ENCODE measurements at regions not wholly inside any gene's neighbourhood (a gene's known extent, or its start where the extent isn't known, plus 50 kb on each side); places are given as distances from the start of the nearest gene placed in this dataset.

DNA sequence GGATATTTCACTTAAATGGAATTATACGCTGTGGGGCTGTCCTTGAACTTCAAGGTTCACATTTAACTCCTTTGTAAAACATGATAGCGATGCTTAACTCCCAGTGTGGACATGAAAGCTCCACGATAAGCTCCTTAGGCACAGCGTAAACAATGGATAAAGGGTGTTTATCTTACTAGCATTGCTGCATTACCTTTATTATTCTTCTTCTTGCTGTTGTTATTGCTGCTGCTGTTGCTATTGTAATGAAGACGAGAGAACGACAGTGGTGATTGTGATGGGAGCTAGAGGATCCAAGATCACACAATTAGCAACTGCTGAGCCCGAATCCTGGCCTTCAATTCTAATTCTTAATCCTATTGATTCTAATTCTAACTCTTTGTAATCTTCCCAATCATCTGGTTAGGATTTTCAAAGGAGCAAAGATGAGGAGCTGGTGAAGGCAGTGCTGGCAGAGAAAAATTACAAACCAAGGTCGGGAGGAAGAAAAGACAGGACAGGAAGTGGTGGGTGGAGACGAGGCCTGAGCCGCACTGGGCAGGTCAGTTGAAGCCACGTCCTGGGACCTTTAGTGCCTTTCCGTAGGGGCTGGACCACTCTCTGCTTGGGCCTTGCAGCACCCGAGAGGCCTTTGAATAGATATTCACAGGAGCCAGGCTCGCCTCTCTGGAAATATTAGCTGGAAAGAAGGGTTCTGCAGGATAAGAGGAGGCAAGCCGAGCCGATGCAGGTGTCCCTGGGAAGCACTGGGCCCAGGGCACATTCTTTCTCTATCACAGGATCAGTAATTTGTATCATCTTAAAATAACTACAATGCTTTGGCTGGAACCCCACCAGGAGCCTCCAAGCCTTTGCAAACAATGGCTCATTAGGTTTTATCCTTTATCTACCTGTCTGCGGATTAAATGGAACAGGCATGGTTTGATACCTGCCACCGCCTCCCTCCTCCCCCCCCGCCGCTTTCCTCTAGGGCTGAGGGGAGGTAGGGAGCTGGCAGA lies 571.6 kb downstream of the AJAP1 start:
- Mint-ChIP-seq H3K27ac (no peak overlapping the region), H3K27me3 (ENCODE audit: insufficient read depth) (no peaks in the 10 kb centered on the region)

DNA sequence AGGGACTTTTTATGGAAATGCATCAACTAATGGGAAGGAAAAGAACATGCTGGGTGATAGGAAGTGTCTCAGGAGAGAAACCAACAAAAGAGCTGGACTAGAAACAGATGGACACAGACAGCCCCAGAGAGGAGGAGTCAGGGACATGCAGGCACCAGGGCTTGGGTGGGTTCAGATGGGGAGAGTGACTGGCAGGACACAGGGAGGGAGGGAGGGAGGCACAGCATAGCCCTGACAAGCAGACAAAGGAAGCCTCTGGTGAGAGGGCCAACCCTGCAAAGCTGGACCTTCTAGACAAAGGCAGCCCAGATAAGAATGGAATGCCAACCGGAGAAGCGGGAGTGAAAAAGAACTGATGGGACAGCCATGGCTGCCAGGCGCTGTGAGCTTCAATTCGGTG lies 568.8 kb downstream of the AJAP1 start:
- no peak overlapping the region for H3K4me3 Mint-ChIP-seq
- TF ChIP-seq, protein P1, sequence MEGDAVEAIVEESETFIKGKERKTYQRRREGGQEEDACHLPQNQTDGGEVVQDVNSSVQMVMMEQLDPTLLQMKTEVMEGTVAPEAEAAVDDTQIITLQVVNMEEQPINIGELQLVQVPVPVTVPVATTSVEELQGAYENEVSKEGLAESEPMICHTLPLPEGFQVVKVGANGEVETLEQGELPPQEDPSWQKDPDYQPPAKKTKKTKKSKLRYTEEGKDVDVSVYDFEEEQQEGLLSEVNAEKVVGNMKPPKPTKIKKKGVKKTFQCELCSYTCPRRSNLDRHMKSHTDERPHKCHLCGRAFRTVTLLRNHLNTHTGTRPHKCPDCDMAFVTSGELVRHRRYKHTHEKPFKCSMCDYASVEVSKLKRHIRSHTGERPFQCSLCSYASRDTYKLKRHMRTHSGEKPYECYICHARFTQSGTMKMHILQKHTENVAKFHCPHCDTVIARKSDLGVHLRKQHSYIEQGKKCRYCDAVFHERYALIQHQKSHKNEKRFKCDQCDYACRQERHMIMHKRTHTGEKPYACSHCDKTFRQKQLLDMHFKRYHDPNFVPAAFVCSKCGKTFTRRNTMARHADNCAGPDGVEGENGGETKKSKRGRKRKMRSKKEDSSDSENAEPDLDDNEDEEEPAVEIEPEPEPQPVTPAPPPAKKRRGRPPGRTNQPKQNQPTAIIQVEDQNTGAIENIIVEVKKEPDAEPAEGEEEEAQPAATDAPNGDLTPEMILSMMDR (IDR thresholded peaks at IDR 0.05): no peak
- no peaks in the 10 kb centered on the region for H3K4me1 Mint-ChIP-seq (ENCODE audit: low read depth)
- no peaks in the 10 kb centered on the region for H3K27me3 Mint-ChIP-seq (ENCODE audit: insufficient read depth)
- peaks cover 43% of the 10 kb centered on the region for H3K9me3 Mint-ChIP-seq
- H3K36me3 Mint-ChIP-seq (ENCODE audit: low read depth): no peaks in the 10 kb centered on the region
- H3K27ac Mint-ChIP-seq: no peak overlapping the region
- no peak for DNase-seq

More for the DNA sequence above, 571.6 kb downstream of the AJAP1 start:
- no peak for DNase-seq
- Mint-ChIP-seq H3K9me3 (peaks cover 43% of the 10 kb centered on the region), H3K4me1 (ENCODE audit: low read depth) (no peaks in the 10 kb centered on the region), H3K4me3 (no peak overlapping the region), H3K36me3 (ENCODE audit: low read depth) (no peaks in the 10 kb centered on the region)
- TF ChIP-seq, protein P1 (IDR thresholded peaks at IDR 0.05): no peak

DNA sequence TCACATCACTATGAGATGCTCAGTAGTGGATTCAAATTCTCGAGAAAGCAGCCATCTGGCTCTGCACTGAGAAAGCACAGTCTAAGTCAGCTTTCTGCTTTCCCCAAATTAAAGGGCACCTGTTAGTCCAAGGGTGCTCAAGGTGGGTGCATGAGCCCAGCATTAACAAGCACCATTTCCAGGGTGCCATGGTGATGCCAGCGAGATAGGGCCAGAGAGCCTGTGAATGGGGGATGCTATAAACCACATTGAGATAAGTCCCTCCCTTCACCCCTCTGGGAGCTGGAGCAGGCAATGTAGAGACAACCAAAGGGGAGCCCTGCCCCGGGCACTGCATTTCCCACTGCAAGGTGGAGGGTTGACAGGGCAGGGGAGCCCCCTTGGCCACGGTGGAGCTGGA lies 568.2 kb downstream of the AJAP1 start:
- DNase-seq: no peak
- TF ChIP-seq, protein P1 (IDR thresholded peaks at IDR 0.05): no peak
- H3K27me3 Mint-ChIP-seq (ENCODE audit: insufficient read depth): no peaks in the 10 kb centered on the region
- no peak overlapping the region for H3K27ac Mint-ChIP-seq
- peaks cover 5% of the 10 kb centered on the region; the same call in 1 of the 2 replicates for H3K36me3 Mint-ChIP-seq (ENCODE audit: low read depth)
- H3K9me3 Mint-ChIP-seq: peaks cover 45% of the 10 kb centered on the region
- no peak overlapping the region for H3K4me3 Mint-ChIP-seq
- no peaks in the 10 kb centered on the region for H3K4me1 Mint-ChIP-seq (ENCODE audit: low read depth)

DNA sequence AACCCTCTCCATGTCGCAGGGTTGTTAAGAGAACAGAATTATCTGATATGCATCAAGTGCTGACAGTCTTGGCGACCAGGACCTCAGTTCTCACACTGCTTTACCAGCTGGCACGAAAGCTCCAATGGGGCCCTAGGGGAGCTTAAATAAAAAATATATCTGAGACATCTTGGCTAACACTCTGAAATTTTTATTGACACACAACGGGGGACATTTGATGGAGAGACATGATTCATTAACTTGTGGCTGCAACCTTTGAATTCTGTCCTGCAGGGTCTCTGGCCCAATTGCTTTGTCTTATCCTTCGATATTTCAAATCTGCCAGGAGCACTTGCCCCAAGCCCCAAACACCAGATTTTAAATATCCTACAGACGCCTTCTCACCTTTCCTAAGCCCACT lies 567.0 kb downstream of the AJAP1 start:
- H3K27ac Mint-ChIP-seq: no peak overlapping the region
- TF ChIP-seq, protein P1 (IDR thresholded peaks at IDR 0.05): no peak
- H3K27me3 Mint-ChIP-seq (ENCODE audit: insufficient read depth): no peaks in the 10 kb centered on the region
- H3K4me1 Mint-ChIP-seq (ENCODE audit: low read depth): no peaks in the 10 kb centered on the region
- H3K9me3 Mint-ChIP-seq: peaks cover 53% of the 10 kb centered on the region
- DNase-seq: no peak
- H3K36me3 Mint-ChIP-seq (ENCODE audit: low read depth): peaks cover 8% of the 10 kb centered on the region; the same call in 1 of the 2 replicates
- H3K4me3 Mint-ChIP-seq: no peak overlapping the region

DNA sequence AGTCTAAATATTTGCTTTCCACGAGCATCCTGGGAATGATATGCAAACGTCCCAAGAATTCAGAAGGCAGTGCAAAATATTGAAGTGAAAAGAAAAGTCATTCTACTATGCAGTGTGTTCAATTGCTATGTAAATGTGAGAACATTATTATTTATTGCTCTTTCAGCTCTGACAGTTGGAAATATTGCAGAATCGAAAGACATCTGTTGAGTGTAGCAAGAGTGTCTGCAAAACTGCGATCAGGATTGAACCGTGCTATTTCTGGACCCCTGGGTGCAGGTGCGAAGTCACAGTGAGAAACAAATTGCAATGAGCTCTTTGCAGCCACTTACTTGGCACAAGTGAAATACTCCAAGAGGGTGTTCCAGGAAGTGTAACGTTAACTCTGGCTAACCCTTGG lies 566.4 kb downstream of the AJAP1 start:
- Mint-ChIP-seq H3K9me3 (peaks cover 53% of the 10 kb centered on the region), H3K4me1 (ENCODE audit: low read depth) (no peaks in the 10 kb centered on the region), H3K27me3 (ENCODE audit: insufficient read depth) (no peaks in the 10 kb centered on the region), H3K36me3 (ENCODE audit: low read depth) (peaks cover 8% of the 10 kb centered on the region; the same call in 1 of the 2 replicates), H3K4me3 (no peak overlapping the region), H3K27ac (no peak overlapping the region)
- TF ChIP-seq, protein P1 (IDR thresholded peaks at IDR 0.05): no peak
- DNase-seq: no peak
